NCI-H2227 treated with DMSO at 0.1 percent for 48 hours (cell line): ENCODE measurements at regions not wholly inside any gene's neighbourhood (a gene's known extent, or its start where the extent isn't known, plus 50 kb on each side); places are given as distances from the start of the nearest gene placed in this dataset.
"Not testable (repeated sequence)": the region's sequence is repeated elsewhere in the genome, so short reads cannot be mapped to it uniquely, and the experiment has no call there.

Source experiments
- DNase-seq: peaks from one replicate; lab custom pipeline; 2025; lab: John Stamatoyannopoulos, UW

- DNase-seq: no peak
Measured at GRCh38 chr6:80544976-80545722, 438.7 kb downstream of the BCKDHB start.

DNA sequence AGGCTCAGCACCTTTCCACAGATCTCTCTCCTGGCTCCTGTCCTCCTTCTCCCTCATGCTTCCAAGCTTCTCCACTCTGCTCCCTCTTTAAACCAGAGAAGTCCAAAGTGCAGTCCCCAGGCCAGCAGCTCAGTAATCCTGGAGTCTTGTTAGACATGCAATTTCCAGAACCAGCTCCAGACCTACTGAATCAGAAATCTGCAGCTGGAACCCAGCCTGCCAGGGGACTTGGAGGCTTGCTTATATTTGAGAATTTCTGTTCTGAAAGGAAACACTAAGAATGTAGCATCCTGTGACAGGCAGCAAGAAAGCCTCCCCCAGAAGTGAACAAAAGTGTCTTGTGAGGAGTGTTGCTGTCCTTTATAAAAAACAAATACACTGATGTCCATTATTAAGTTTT lies 438.1 kb downstream of the BCKDHB start:
- no peak for DNase-seq

- no peak for DNase-seq
Measured at GRCh38 chr6:80543598-80544222, 437.2 kb downstream of the BCKDHB start.

DNA sequence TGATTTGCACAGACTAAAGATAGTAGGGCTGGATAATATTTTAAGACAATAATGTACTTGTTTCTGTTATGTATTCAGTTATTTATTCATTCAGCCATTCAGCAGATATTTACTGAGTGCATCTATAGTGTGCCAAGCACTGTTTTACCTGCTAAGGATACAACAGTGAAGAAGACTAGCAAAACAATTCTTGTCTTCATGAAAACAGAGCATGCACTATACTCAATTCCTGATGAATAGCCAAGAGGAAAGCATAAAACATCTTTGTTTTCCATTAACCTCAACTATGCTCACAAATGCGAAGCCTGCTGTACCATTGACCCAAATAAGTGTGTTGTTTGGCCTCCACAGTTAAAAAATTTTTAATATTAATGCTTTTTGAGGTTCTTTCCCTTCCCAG lies 436.7 kb downstream of the BCKDHB start:
- no peak for DNase-seq

DNA sequence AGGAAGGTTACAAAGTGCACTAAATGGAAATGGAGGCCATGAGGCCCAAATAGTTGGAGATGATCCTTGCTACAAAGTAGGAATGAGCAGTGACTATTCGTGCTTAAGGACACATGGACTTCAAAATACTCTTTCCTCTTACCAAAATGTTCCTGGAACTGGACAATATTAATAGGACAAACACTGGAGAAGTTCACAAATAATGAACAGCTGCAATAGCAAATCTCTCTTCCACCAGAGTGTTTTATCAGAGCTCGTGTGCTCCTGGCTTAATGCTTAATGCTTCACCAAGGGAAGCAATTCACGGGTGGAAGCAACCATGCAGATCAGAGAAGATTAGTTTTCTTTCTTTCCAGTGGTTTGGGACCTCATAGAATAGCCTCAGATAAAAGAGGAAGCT lies 435.4 kb downstream of the BCKDHB start:
- no peak for DNase-seq

DNA sequence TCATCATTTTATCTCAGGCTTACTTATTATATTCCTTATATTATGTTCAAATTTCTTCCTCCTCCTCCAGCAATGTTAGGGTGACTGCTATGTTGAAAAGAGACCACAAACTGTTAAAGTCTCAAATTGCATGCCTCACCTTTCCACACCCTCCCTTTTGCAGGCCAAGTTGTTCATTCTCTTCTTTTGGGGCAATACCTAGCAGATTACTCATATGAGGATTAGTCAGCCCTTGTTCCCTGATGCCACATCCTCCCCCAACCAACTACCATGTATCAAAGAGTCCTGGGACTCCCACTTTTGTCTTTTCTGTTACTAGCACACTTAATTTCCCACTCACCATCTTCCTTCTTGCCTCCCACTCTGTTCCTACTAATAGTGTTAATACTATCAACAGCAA lies 434.7 kb downstream of the BCKDHB start:
- DNase-seq: no peak

DNA sequence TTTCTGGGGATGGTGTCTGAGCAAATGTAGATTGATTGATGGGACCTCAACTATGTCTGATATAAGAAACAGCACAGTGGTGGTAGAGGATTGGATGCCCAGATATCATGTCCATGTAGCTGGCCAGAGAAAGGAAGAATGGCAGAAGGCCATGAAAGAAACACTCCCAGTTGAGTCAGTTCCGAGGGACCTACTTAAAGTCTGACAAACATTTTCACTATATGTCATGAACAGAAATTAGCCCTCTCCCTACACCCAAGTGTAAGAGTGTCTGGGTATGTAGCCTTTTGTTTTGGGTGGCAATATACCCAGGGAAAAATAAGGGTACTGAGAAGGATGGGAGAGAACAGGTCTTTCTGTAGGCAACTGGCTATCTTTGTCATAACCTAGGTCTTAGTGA lies 434.2 kb downstream of the BCKDHB start:
- DNase-seq: no peak

GRCh38 chr6:80537118-80537972 lies 430.9 kb downstream of the BCKDHB start:
- DNase-seq: no peak

- DNase-seq: no peak
Measured at GRCh38 chr6:80535914-80536565, 429.6 kb downstream of the BCKDHB start.

DNA sequence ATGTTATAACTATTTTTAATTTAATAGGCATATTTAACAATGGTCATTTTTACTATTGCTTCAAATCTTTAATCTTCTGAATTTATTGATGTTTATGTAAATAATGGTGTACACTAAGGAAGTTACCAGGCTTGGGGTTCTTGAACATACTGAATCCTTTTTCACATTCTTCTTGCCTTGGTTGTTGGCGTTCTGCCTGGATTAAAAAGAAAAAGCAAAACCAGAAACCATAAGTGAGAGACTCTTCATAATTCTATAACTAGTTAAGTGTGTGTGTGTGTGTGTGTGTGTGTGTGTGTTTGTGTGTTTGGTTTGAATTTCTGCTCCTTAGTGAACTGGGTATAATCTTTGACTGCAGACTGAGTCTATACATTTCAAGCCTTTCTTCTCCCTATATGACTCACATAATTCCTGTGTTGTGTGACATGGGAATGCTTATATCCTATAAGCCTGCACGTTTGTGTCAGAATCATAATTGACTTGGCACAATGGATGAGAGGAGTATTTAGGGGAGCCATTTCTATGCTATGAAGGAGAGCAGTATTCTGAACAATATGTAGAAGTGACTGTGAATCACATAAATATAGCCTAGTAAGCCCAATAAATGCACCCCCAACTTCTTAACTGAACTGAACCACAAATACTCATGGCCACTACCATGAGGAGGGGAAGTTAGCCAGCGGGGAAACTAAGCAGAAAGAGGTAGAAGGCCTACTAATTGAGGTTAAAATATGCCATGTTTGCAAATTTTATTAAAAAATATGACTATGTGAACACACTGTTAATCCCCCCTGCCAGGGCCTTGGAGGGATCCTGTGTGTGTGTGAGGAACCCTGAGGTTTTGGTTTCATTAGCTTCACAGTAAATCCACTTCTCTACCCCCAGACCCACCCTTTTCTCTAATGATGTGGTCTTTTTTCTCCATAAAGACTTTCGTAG lies 425.5 kb downstream of the BCKDHB start:
- no peak for DNase-seq

GRCh38 chr6:80530103-80530502 lies 423.6 kb downstream of the BCKDHB start:
- no peak for DNase-seq

DNA sequence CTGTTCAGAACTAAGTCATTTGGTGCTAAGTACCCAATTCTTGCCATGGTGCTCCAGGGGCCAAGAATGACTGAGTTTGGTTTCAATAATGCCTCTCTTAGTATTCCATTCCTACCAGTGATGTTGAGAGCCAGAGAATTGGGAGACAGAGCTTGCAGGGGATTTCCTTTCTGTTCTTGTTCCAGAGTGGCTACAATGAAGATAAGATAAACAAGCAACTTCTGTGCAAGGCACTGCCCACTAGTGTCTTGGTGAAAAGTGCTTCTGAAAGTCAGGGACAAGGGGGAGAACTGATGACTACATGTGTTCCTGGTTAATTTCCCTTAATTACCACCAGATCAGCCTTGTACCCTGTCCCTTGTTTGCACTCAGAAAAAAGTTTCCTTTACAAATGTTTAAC lies 421.6 kb downstream of the BCKDHB start:
- no peak for DNase-seq

GRCh38 chr6:80527552-80528052 lies 421.1 kb downstream of the BCKDHB start:
- no peak for DNase-seq

- no peak for DNase-seq
Measured at GRCh38 chr6:80523531-80523997, 417.1 kb downstream of the BCKDHB start.

GRCh38 chr6:80523010-80523409 lies 416.5 kb downstream of the BCKDHB start:
- DNase-seq: no peak

DNA sequence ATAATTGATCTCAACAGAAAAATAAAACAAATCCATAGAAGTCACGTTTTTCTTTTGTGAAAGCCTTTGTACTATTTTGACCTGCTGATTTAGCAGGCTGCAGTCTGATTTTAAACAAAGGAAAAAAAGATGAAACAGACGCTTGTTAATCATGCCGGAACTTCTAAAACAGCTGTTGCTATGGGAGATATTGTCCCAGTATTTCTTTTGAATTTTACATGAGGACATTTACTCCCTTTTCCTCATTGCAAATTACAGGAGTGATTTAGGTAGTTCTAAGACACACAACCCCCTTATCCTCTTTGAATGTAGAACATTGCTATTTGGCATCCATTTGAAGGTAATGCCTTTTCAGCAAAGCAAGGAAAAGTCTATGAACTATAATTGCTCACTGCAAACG lies 416.1 kb downstream of the BCKDHB start:
- no peak for DNase-seq

- no peak for DNase-seq
Measured at GRCh38 chr6:80519811-80520594, 413.5 kb downstream of the BCKDHB start.

GRCh38 chr6:80517525-80517924 lies 411.1 kb downstream of the BCKDHB start:
- DNase-seq: no peak

GRCh38 chr6:80510521-80510920 lies 404.1 kb downstream of the BCKDHB start:
- DNase-seq: not testable (repeated sequence)
